Endodermal cell (in vitro differentiated cells): ENCODE measurements at regions not wholly inside any gene's neighbourhood (a gene's known extent, or its start where the extent isn't known, plus 50 kb on each side); places are given as distances from the start of the nearest gene placed in this dataset.

Experiments
- DNase-seq: peaks from one replicate; pipeline ENCODE4 v3.0.0-alpha.2; 2017
- H3K27ac ChIP-seq: 2 replicates; pipeline ENCODE4 v1.5.1; 2013; ENCODE audit warnings: mild to moderate bottlenecking, low read depth, low read length, moderate library complexity
- H3K27me3 ChIP-seq: 2 replicates; pipeline ENCODE4 v1.6.1; 2013; ENCODE audit warnings: mild to moderate bottlenecking, low read length, moderate library complexity; ENCODE audit not compliant: insufficient read depth, control insufficient read depth, poor library complexity, severe bottlenecking
- H3K36me3 ChIP-seq: 2 replicates; pipeline ENCODE4 v1.7.0; 2013; ENCODE audit warnings: mild to moderate bottlenecking, low read length, moderate library complexity; ENCODE audit not compliant: control insufficient read depth, insufficient read depth
- H3K4me1 ChIP-seq: one replicate; pipeline ENCODE4 v1.7.0; 2013; ENCODE audit warnings: low read length; ENCODE audit not compliant: control insufficient read depth, insufficient read depth
- H3K4me3 ChIP-seq: 2 replicates; pipeline ENCODE4 v1.5.1; 2013; ENCODE audit warnings: mild to moderate bottlenecking, low read length, moderate library complexity
- H3K9ac ChIP-seq: 2 replicates; pipeline ENCODE4 v1.6.1; 2013; ENCODE audit warnings: mild to moderate bottlenecking, low read length, moderate library complexity; ENCODE audit not compliant: poor library complexity, severe bottlenecking; ENCODE audit errors: extremely low read depth
- H3K9me3 ChIP-seq: 2 replicates; pipeline ENCODE4 v1.6.1; 2013; ENCODE audit warnings: mild to moderate bottlenecking, low read length, moderate library complexity; ENCODE audit not compliant: control insufficient read depth
- H3K27ac Mint-ChIP-seq: 2 replicates; pipeline ENCODE4 v1.8.0; 2020; ENCODE audit warnings: mixed read lengths
- H3K27me3 Mint-ChIP-seq: 2 replicates; pipeline ENCODE4 v1.8.0; 2021; ENCODE audit warnings: mild to moderate bottlenecking, mixed read lengths; ENCODE audit not compliant: insufficient read depth
- H3K36me3 Mint-ChIP-seq: 2 replicates; pipeline ENCODE4 v1.8.0; 2020; ENCODE audit warnings: low read depth, mixed read lengths
- H3K4me1 Mint-ChIP-seq: 2 replicates; pipeline ENCODE4 v1.8.0; 2020; ENCODE audit warnings: mixed read lengths
- H3K4me3 Mint-ChIP-seq: 2 replicates; pipeline ENCODE4 v1.8.0; 2020; ENCODE audit warnings: mild to moderate bottlenecking, moderate library complexity, mixed read lengths
- H3K9me3 Mint-ChIP-seq: 2 replicates; pipeline ENCODE4 v1.8.0; 2020; ENCODE audit warnings: mild to moderate bottlenecking, mixed read lengths
- CTCF ChIP-seq: fragments of 200-600 bp; sonication (generic); conservative IDR thresholded peaks from 2 replicates; pipeline ENCODE4 v1.5.0; 2021; ENCODE audit warnings: antibody characterized with exemption, mild to moderate bottlenecking
- WGBS, 2 experiments: methylation state at CpG; one replicate each; pipeline versions ENCODE4 v1.1.5 to v1.1.7; 2013; ENCODE audit warnings: missing lambda C conversion rate in 2 of 2, mixed read lengths in 1 of 2; ENCODE audit not compliant: insufficient coverage in 1 of 2, insufficient read length in 1 of 2; 5-methylcytosine and 5-hydroxymethylcytosine counted together

- Mint-ChIP-seq H3K4me1 (peaks cover 6% of the 10 kb centered on the region), H3K27ac (no peak overlapping the region), H3K9me3 (peaks cover 3% of the 10 kb centered on the region), H3K27me3 (peaks cover 1% of the 10 kb centered on the region), H3K36me3 (no peaks in the 10 kb centered on the region), H3K4me3 (no peak overlapping the region)
- Histone ChIP-seq H3K9me3 (no peaks in the 10 kb centered on the region), H3K4me3 (no peak overlapping the region), H3K36me3 (no peaks in the 10 kb centered on the region), H3K9ac (no peak overlapping the region), H3K27ac (no peak overlapping the region), H3K27me3 (no peaks in the 10 kb centered on the region), H3K4me1 (no peaks in the 10 kb centered on the region)
- no peak for TF ChIP-seq CTCF
- 87 to 95% methylated on average over 3 to 4 of the region's 4 CpGs for WGBS, 2 experiments
- DNase-seq = no peak
Measured at GRCh38 chr16:17018585-17018939, 452.2 kb downstream of the XYLT1 start.

GRCh38 chr16:17019366-17019765, 451.4 kb downstream of the XYLT1 start:
- no peaks in the 10 kb centered on the region for H3K36me3 Mint-ChIP-seq
- H3K4me1 Mint-ChIP-seq = peaks cover 6% of the 10 kb centered on the region
- Histone ChIP-seq H3K9ac (no peak overlapping the region), H3K27me3 (no peaks in the 10 kb centered on the region), H3K36me3 (no peaks in the 10 kb centered on the region), H3K9me3 (no peaks in the 10 kb centered on the region), H3K4me3 (no peak overlapping the region), H3K4me1 (no peaks in the 10 kb centered on the region), H3K27ac (no peak overlapping the region)
- no peak overlapping the region for H3K27ac Mint-ChIP-seq
- TF ChIP-seq CTCF = no peak
- H3K9me3 Mint-ChIP-seq = peaks cover 3% of the 10 kb centered on the region
- no peak overlapping the region for H3K4me3 Mint-ChIP-seq
- DNase-seq = no peak
- peaks cover 1% of the 10 kb centered on the region for H3K27me3 Mint-ChIP-seq

GRCh38 chr16:17023606-17024005, 447.2 kb downstream of the XYLT1 start:
- no peak overlapping the region for H3K4me3 ChIP-seq
- H3K4me1 ChIP-seq = no peaks in the 10 kb centered on the region
- Mint-ChIP-seq H3K4me3 (no peak overlapping the region), H3K4me1 (peaks cover 3% of the 10 kb centered on the region), H3K36me3 (no peaks in the 10 kb centered on the region), H3K27ac (no peak overlapping the region), H3K27me3 (peaks cover 1% of the 10 kb centered on the region), H3K9me3 (no peaks in the 10 kb centered on the region)
- no peak for TF ChIP-seq CTCF
- no peaks in the 10 kb centered on the region for H3K9me3 ChIP-seq
- no peak overlapping the region for H3K9ac ChIP-seq
- no peak overlapping the region for H3K27ac ChIP-seq
- DNase-seq = no peak
- no peaks in the 10 kb centered on the region for H3K27me3 ChIP-seq
- no peaks in the 10 kb centered on the region for H3K36me3 ChIP-seq
- 84 to 92% methylated on average over 2 to 3 of the region's 4 CpGs for WGBS, 2 experiments
